T47D (cell line): ENCODE measurements at regions not wholly inside any gene's neighbourhood (a gene's known extent, or its start where the extent isn't known, plus 50 kb on each side); places are given as distances from the start of the nearest gene placed in this dataset.

ENCODE experiments used
- DNase-seq, 2 experiments: peaks; one replicate each; pipeline versions ENCODE4 v3.0.0 to v3.0.0-alpha.2; 2011 to 2012; ENCODE audit warnings: low read depth in 1 of 2, low spot score in 1 of 2
- JUND ChIP-seq: IDR thresholded peaks from 2 replicates; pipeline ENCODE4 v1.6.1; 2012; ENCODE audit warnings: low read depth
- in situ Hi-C: cut with HindIII; loops from 2 replicates; pipeline ENCODE4 v1.10.0; 2016; ENCODE audit warnings: low sequenced_read_pairs, low pct_unique_long_range_greater_than_20kb

- DNase-seq = no peak
- in situ Hi-C loops = no loop called here
- no peak for TF ChIP-seq JUND
Observed at GRCh38 chr3:117768581-117768980, 1059.0 kb downstream of the TUSC7 start.

- in situ Hi-C loops = no loop called here
- DNase-seq = no peak
- TF ChIP-seq JUND = no peak
Observed at GRCh38 chr3:117774130-117774529, 1064.6 kb downstream of the TUSC7 start.

- TF ChIP-seq JUND = no peak
- in situ Hi-C loops = no loop called here
- peak in 1 of 2 experiments; percentile 15 for DNase-seq
Observed at GRCh38 chr3:117786349-117786748, 1076.8 kb downstream of the TUSC7 start.

GRCh38 chr3:117788061-117788460, 1078.5 kb downstream of the TUSC7 start:
- no peak for TF ChIP-seq JUND
- in situ Hi-C loops = no loop called here
- peak; percentile 1 to 91 for DNase-seq

GRCh38 chr3:117788506-117788905, 1078.9 kb downstream of the TUSC7 start:
- no peak for TF ChIP-seq JUND
- no peak for DNase-seq
- in situ Hi-C loops = no loop called here

GRCh38 chr3:117790235-117790987, 1080.8 kb downstream of the TUSC7 start:
- TF ChIP-seq JUND = no peak
- in situ Hi-C loops = no loop called here
- DNase-seq = no peak

- DNase-seq = peak in 1 of 2 experiments; percentile 15
- TF ChIP-seq JUND = no peak
- in situ Hi-C loops = no loop called here
Observed at GRCh38 chr3:117793622-117794265, 1084.2 kb downstream of the TUSC7 start.

GRCh38 chr3:117798221-117798620, 1088.6 kb downstream of the TUSC7 start:
- in situ Hi-C loops = no loop called here
- DNase-seq = no peak
- no peak for TF ChIP-seq JUND

- in situ Hi-C loops = no loop called here
- no peak for DNase-seq
- TF ChIP-seq JUND = no peak
Observed at GRCh38 chr3:117798687-117799386, 1089.3 kb downstream of the TUSC7 start.

- in situ Hi-C loops = no loop called here
- no peak for DNase-seq
- TF ChIP-seq JUND = no peak
Observed at GRCh38 chr3:117799387-117799735, 1089.8 kb downstream of the TUSC7 start.

- DNase-seq = peak in 1 of 2 experiments; percentile 76
- in situ Hi-C loops = no loop called here
- TF ChIP-seq JUND = no peak
Observed at GRCh38 chr3:117801912-117802239, 1092.3 kb downstream of the TUSC7 start.

- in situ Hi-C loops = no loop called here
- peak in 1 of 2 experiments; percentile 4 for DNase-seq
- TF ChIP-seq JUND = no peak
Observed at GRCh38 chr3:117809186-117810081, 1099.9 kb downstream of the TUSC7 start.
